ENCODE measurements at regions not wholly inside any gene's neighbourhood (a gene's known extent, or its start where the extent isn't known, plus 50 kb on each side); places are given as distances from the start of the nearest gene placed in this dataset.

DNA sequence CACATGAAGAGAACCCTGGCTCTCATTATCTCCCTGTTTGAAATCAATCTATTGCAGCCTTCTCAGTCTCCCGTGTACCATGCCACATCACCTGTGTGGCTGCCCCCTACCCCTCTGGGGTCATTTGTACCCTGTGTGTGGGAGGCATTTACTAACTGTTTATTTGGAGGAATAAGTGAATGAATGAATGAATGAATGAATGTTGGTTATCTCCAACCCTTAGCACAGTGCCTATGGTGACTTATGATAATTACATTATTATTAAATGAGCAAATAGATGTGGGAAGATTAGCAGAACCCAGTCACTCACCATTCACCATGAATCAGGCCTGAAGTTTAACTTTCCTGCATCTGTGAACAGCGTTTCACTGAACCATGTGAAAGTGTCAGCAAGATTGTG lies 560.8 kb downstream of the MATN1 start (continued):
- TF ChIP-seq ZNF24 (IDR thresholded peaks at IDR 0.05) (no peak), SMAD1 (IDR thresholded peaks at IDR 0.05; ENCODE audit: low read depth, partially characterized antibody) (no peak)
- TF ChIP-seq, protein P1, sequence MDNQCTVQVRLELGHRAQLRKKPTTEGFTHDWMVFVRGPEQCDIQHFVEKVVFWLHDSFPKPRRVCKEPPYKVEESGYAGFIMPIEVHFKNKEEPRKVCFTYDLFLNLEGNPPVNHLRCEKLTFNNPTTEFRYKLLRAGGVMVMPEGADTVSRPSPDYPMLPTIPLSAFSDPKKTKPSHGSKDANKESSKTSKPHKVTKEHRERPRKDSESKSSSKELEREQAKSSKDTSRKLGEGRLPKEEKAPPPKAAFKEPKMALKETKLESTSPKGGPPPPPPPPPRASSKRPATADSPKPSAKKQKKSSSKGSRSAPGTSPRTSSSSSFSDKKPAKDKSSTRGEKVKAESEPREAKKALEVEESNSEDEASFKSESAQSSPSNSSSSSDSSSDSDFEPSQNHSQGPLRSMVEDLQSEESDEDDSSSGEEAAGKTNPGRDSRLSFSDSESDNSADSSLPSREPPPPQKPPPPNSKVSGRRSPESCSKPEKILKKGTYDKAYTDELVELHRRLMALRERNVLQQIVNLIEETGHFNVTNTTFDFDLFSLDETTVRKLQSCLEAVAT (IDR thresholded peaks at IDR 0.05): no peak

DNA sequence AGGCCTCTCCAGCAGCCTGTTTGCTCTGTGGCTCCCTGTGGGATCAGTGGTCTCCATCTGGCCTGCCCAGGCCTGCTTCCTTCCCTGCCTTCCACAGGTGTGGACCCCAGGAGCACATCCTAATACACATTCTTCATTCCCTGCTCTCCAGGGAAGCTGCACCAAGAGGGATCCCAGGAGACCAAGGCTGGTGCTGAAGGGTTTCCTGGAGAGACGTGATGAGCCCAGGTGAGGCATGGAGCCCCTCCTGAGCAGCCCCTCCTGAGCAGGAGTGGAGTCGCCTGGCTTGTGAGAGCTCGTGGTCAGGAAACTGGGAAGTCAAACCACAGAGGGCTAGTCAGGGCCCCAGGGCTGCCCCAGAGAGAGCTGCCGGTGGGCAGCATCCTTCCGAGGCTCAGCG lies 561.4 kb downstream of the MATN1 start:
- no peaks in the 10 kb centered on the region for H4K20me1 ChIP-seq (ENCODE audit: control insufficient read depth, insufficient read depth)
- H3K9me3 ChIP-seq (replicated peaks; ENCODE audit: control insufficient read depth, insufficient read depth, low read length): no peaks in the 10 kb centered on the region
- H3K79me2 ChIP-seq (ENCODE audit: control insufficient read depth, insufficient read depth, low read length): no peaks in the 10 kb centered on the region
- H3K27ac ChIP-seq (ENCODE audit: control insufficient read depth, insufficient read depth): no peak overlapping the region
- peaks cover 3 to 5% of the 10 kb centered on the region in 2 experiments; a peak in 3 of 4 replicates for H3K27me3 ChIP-seq (replicated peaks in 1 of 2; ENCODE audit: control insufficient read depth in 2 of 2, insufficient read depth in 2 of 2, low read length in 1 of 2)
- DNase-seq (ENCODE audit: low read depth, low spot score): no peak
- no peak overlapping the region for H3K4me2 ChIP-seq (ENCODE audit: control insufficient read depth, insufficient read depth)
- ChIA-PET CTCF (no interaction called here), RAD21 (ENCODE audit: unreplicated experiment) (no interaction called here), SMC1A (ENCODE audit: uncharacterized antibody, unreplicated experiment) (no interaction called here), POLR2A (no interaction called here)
- 8% methylated on average over 6 of the region's 6 CpGs for WGBS (ENCODE audit: insufficient coverage, insufficient replicate concordance, low lambda C conversion rate, missing lambda C conversion rate)
- in situ Hi-C loops (cut with MboI): no loop called here
- no peaks in the 10 kb centered on the region for H3K4me1 ChIP-seq (ENCODE audit: control insufficient read depth, insufficient read depth, low read length)
- no peak overlapping the region for H3K4me3 ChIP-seq
- no peak overlapping the region for H2AFZ ChIP-seq (ENCODE audit: control insufficient read depth, low read depth, low read length)
- H3K9ac ChIP-seq (ENCODE audit: control insufficient read depth, insufficient read depth, low read length): no peak overlapping the region
- ATAC-seq: no peak
- no peaks in the 10 kb centered on the region for H3K36me3 ChIP-seq (ENCODE audit: control insufficient read depth in 2 of 2, insufficient read depth in 2 of 2, low read length in 1 of 2)
- no peak for FAIRE-seq
- no TSS peak for BruUV-seq (replicated peaks)
- intact Hi-C loops (cut with micrococcal nuclease; ENCODE audit: unreplicated experiment): no loop called here
- TF ChIP-seq CEBPZ (IDR thresholded peaks at IDR 0.05; ENCODE audit: low read depth, low read length) (no peak), LARP7 (IDR thresholded peaks at IDR 0.05) (no peak), BRCA1 (IDR thresholded peaks at IDR 0.05; ENCODE audit: low read depth, low read length) (no peak), E2F8 (IDR thresholded peaks at IDR 0.05; ENCODE audit: low read depth, partially characterized antibody) (no peak), NRF1 (conservative IDR thresholded peaks at IDR 0.05; ENCODE audit: low read depth, low read length) (no peak), JUND (IDR thresholded peaks at IDR 0.05; ENCODE audit: low read depth, low read length) (no peak), ZNF384 (IDR thresholded peaks at IDR 0.05; ENCODE audit: borderline replicate concordance, low read depth, low read length) (no peak), MEF2B (IDR thresholded peaks at IDR 0.05; ENCODE audit: partially characterized antibody, poor library complexity, severe bottlenecking) (no peak), PAX8 (IDR thresholded peaks at IDR 0.05) (no peak)
